NCI-H345 treated with DMSO at 0.1 percent for 48 hours (cell line): ENCODE measurements at regions not wholly inside any gene's neighbourhood (a gene's known extent, or its start where the extent isn't known, plus 50 kb on each side); places are given as distances from the start of the nearest gene placed in this dataset.
A peak's percentile ranks its signal among the peaks of the same experiment; 100 is the strongest.

ENCODE experiments used
- DNase-seq: peaks from one replicate; lab custom pipeline; 2025; ENCODE audit not compliant: unreplicated experiment; lab: John Stamatoyannopoulos, UW

DNA sequence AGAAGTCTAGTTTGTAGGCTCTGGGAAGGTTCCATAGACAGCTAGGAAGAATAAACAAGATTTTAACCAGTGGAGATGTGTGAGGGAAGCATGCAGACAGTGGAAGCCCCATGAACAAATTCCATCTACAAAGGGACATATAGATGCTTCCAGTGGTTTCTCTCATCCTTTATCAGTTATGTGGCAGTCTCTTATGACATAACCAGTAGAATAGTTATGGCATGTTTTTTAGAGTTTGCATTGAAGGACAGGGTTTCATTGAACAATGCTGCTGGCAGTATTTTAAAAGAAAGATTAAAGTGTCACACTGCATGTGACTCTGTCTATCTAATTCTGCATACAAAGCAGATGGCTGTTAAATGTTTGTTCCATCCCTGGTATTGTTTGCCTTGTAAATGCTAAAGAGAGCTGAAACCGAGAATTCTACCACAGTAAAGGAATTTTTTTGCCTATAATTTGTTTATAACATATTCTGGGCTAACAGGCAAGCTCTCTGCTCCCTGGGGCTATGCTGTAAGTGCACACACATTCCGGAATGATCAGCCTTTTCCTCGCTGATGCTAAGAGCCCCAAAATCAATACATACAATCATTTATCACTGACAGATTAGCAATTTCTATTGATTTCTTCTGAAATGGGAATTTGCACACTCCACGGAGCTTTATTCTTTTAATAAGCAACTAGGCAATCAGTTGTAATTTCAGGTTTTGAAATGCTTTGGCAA is 76.8 kb upstream of the PELI1 start:
- no peak for DNase-seq

- no peak for DNase-seq
These were observed 77.7 kb upstream of the PELI1 start for GRCh38 chr2:64221935-64222334.

GRCh38 chr2:64222351-64222750 is 78.1 kb upstream of the PELI1 start:
- no peak for DNase-seq

GRCh38 chr2:64223055-64223454 is 78.8 kb upstream of the PELI1 start:
- DNase-seq: no peak

GRCh38 chr2:64225491-64225890 is 81.3 kb upstream of the PELI1 start:
- no peak for DNase-seq

DNA sequence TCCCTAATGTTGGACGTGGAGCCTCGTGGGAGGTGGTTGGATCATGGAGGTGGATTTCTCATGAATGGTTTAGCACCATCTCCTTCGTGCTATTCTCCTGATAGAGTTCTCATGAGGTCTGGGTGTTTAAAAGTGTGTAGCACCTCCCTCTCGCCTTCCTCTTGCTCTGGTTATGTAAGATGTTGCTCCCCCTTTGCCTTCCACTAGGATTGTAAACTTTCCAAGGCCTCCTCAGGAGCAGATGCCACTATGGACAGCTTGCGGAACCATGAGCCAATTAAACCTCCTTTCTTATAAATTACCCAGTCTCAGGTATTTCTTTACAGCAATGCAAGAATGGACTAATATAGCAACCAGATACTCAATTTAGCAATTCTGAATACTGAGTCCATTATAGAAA is 82.4 kb upstream of the PELI1 start:
- no peak for DNase-seq

DNA sequence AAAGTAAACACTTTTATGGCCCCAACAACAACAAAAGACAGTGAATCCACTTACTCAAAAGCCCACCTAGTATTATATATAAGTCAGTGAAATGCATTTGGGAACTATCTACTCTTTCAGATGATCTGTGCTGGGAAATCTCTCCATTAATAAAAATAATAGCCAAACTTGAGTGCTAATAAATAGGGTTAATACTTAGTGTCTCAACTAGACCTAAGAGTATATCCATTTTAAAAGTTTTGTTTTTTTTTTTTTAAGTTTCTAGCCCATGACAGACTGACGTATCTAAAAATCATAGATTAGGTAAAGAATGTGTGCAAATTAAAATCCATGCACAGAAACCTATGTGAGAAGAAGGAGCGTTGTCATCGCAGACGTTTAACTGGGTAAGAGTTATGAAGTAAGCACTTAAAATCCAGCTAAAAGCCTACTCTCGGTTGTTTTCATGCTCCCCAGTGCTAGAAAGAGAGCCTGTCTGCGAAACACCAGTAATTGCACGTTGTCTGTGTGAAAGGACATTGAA is 83.4 kb upstream of the PELI1 start:
- no peak for DNase-seq

DNA sequence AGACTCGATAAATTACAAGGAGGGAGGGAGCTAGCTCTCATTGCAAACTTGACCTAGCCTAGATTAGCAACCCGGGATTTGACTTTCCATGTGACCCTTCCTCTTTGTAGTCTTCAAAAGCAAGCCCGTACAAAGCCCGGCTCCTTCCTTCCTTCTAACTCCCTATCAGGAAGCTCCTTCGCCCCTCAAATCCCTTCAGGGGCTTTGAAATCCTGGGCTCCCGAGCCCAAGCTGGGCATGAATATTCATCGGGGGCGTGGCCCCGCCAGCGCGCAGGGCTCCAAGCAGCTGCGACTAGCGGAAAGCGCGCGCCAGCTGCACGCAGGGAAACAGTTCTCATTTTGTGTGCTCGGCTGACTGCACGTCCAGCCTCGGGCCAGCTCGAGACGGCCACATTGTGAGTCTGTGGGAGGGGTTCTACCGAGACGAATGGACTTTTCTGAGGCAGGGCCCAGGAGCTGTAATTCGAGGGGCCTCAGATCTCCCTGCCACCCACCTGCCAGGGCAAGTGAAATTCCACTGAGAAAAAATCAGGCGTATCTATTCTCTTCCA is 84.0 kb upstream of the PELI1 start:
- DNase-seq: peak; percentile 65

DNA sequence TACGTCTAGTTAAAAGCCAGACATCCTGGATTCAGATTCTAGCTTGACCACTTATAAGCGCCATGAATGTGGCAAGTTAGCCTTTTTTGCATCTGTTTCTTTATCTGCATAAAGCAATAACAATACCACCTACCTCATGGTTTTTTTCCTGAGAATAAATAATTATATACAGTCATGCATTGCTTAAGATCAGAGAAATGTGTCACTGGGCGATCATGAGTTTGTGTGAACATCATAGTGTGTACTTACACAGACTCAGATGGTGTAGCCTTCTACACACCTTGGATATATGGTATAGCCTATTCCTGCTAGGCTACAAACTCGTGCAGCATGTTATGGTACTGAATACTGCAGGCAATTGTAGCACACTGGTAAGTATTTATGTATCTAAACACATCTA is 84.7 kb upstream of the PELI1 start:
- DNase-seq: no peak

DNA sequence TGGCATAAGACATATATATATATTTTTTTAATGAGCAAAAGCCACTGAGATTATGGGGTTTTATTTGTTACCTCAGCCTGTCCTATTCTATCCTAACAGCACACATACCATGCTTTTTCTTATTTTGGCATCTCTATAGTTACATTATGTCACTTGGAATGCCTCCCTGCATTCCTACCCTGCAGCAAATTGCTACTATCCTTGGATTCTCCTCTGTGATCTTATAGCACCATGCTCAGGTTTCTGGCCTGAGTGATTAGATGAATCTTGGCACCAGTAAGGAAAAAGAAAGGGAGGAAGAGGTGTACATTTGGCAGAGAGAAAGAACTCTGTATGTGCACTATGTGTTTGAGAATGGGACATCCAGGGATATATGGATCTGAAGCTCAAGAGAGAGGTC is 86.3 kb upstream of the PELI1 start:
- no peak for DNase-seq

DNA sequence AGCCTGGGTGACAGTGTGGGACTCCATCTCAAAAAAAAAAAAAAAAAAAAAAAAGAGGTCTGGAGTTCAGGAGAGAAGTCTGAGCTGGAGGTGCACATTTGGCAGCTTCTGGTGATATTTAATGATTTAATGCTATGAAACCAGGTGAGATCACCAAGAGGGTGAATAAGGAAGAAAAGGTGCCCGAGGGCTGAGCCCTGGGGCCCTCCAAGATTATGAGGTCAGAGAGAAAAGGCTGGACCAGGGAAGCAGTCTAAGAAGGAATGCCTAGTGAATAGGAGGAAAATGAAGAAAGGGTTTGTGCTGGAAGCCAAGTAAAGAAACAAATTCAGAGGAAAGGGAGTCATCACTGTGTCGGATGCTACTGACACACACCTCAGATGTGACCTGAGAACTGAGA is 88.0 kb upstream of the PELI1 start:
- DNase-seq: no peak

- no peak for DNase-seq
These were observed 89.2 kb upstream of the PELI1 start for GRCh38 chr2:64233376-64233922.

DNA sequence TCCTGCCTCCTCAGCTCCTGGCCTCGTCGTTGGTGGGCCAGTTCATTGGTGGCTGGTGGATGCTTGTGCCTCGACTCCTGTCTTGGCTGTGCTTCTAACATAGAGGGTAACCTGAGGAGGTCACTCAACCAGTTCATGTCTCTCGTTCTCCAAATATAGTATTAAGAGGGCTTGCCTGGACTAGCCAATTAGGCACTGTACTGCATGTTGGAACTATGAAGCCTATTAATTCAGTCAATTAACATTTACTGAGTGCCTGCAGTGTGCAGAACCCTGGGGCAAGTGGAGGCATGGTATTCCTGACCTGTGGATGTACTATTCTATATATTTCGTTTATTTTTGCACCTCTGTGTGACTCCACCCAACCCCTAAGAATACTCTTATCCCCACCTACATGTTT is 89.9 kb upstream of the PELI1 start:
- no peak for DNase-seq

DNA sequence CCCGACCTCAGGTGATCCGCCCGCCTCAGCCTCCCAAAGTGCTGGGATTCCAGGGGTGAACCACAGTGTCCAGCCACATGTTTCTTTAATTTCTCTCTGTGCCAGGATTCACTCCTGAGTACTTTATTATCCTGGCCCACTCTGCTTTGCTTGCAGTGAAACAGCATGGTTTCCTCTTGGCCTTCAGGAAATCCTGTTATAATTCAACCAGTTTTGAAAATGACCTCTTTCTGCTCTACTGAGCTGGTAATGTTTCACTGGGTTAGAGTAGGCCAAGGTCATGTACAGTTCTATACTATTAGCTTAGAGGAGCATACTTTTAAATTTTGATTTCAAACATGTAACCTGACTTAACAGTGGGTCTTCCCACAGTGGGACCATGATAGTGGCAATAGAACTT is 90.6 kb upstream of the PELI1 start:
- no peak for DNase-seq

GRCh38 chr2:64237266-64237665 is 93.0 kb upstream of the PELI1 start:
- no peak for DNase-seq

DNA sequence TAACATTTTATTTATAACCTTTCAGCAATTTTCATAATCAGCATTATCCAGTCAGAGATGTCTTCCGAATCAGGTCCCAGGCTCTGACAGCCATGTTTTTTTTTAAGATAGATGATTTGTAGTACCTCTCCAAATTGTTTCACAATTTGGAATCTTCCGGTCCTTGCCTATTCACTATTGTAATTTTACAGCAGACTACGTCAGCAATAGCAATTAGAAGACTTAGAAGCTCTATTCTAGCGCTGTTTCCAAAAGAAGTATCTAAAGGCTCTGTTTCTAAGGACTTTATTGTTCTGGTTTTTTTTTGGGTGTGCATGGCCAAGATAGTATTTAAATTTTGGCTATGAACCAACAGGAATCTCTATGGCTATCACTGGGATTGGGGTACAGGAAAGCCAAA is 94.6 kb upstream of the PELI1 start:
- DNase-seq: no peak

- DNase-seq: no peak
These were observed 99.1 kb upstream of the PELI1 start for GRCh38 chr2:64243081-64244036.

DNA sequence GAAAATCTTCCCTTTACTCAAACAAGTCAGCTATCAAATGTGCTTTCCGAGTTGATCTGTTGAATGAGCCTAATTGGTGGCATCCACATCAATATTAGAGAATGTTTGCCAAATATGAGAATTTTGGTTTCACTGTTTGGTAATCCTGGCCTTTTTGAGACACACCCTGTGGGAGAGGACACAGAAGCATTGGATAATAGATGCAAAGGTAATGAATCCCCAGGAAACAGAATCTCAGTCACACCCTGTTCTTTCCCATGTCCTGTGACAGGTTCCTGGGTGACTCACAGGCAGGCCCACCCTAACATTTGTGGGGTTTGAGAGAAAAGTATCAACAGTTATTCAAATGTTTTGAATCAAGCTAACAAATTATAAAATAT is 99.8 kb upstream of the PELI1 start:
- no peak for DNase-seq

- DNase-seq: no peak
These were observed 101.4 kb upstream of the PELI1 start for GRCh38 chr2:64245631-64246030.

- no peak for DNase-seq
These were observed 102.7 kb upstream of the PELI1 start for GRCh38 chr2:64246962-64247361.

DNA sequence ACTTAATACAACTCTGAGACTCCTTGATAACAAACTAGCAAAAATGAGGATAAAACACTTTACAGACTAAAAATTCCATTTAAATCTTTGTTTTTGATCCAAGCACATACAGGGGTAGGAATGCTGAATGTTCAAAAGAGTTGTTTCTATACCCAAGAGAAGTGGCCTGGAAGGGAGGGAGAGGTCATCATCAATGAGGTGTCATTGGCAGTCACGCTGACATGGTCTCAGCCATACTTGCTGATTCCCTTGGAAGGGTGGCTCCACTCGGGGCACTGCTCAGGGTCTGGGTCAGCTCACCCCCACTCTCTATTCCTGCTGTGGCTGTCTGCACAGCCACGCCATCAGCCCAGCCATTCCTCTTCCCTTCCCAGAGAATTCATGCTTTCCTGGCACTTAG is 105.2 kb upstream of the PELI1 start:
- no peak for DNase-seq

GRCh38 chr2:64250063-64250462 is 105.8 kb upstream of the PELI1 start:
- no peak for DNase-seq
